NCI-H345 (cell line): ENCODE measurements at regions not wholly inside any gene's neighbourhood (a gene's known extent, or its start where the extent isn't known, plus 50 kb on each side); places are given as distances from the start of the nearest gene placed in this dataset.
"Not testable (repeated sequence)": the region's sequence is repeated elsewhere in the genome, so short reads cannot be mapped to it uniquely, and the experiment has no call there.

Experiments
- DNase-seq: peaks from one replicate; lab custom pipeline; 2025; lab: John Stamatoyannopoulos, UW

- DNase-seq: no peak
Measured at GRCh38 chr18:22044474-22045220, 124.7 kb upstream of the GATA6 start.

- no peak for DNase-seq
Measured at GRCh38 chr18:22045221-22045918, 124.0 kb upstream of the GATA6 start.

GRCh38 chr18:22046473-22046872 lies 122.9 kb upstream of the GATA6 start:
- no peak for DNase-seq

- no peak for DNase-seq
Measured at GRCh38 chr18:22047485-22047884, 121.9 kb upstream of the GATA6 start.

- DNase-seq: no peak
Measured at GRCh38 chr18:22048221-22048620, 121.2 kb upstream of the GATA6 start.

- no peak for DNase-seq
Measured at GRCh38 chr18:22048932-22049615, 120.3 kb upstream of the GATA6 start.

GRCh38 chr18:22052405-22053105 lies 116.8 kb upstream of the GATA6 start:
- DNase-seq: no peak

GRCh38 chr18:22055466-22056238 lies 113.7 kb upstream of the GATA6 start:
- DNase-seq: no peak

GRCh38 chr18:22056950-22057349 lies 112.4 kb upstream of the GATA6 start:
- no peak for DNase-seq

GRCh38 chr18:22057908-22058527 lies 111.4 kb upstream of the GATA6 start:
- DNase-seq: no peak

- DNase-seq: no peak
Measured at GRCh38 chr18:22060361-22060760, 109.0 kb upstream of the GATA6 start.

- DNase-seq: no peak
Measured at GRCh38 chr18:22063102-22063501, 106.3 kb upstream of the GATA6 start.

- no peak for DNase-seq
Measured at GRCh38 chr18:22063672-22064071, 105.7 kb upstream of the GATA6 start.

- no peak for DNase-seq
Measured at GRCh38 chr18:22064581-22064980, 104.8 kb upstream of the GATA6 start.

- DNase-seq: no peak
Measured at GRCh38 chr18:22065311-22065710, 104.1 kb upstream of the GATA6 start.

- DNase-seq: no peak
Measured at GRCh38 chr18:22066083-22066485, 103.3 kb upstream of the GATA6 start.

- no peak for DNase-seq
Measured at GRCh38 chr18:22067109-22067508, 102.3 kb upstream of the GATA6 start.

- no peak for DNase-seq
Measured at GRCh38 chr18:22067682-22068081, 101.7 kb upstream of the GATA6 start.

- DNase-seq: not testable (repeated sequence)
Measured at GRCh38 chr18:22068784-22069183, 100.6 kb upstream of the GATA6 start.

- no peak for DNase-seq
Measured at GRCh38 chr18:22069916-22070315, 99.5 kb upstream of the GATA6 start.

- DNase-seq: no peak
Measured at GRCh38 chr18:22073411-22073810, 96.0 kb upstream of the GATA6 start.
